HG03135 (cell line): ENCODE measurements at regions not wholly inside any gene's neighbourhood (a gene's known extent, or its start where the extent isn't known, plus 50 kb on each side); places are given as distances from the start of the nearest gene placed in this dataset.

ENCODE experiments used
- ATAC-seq: cut with Tn5 transposase; IDR thresholded peaks from one replicate; pipeline ENCODE4 v1.9.1; 2021; ENCODE audit warnings: mild to moderate bottlenecking, moderate library complexity; ENCODE audit not compliant: unreplicated experiment

GRCh38 chr5:98700730-98701129 is 72.7 kb upstream of the RGMB start:
- ATAC-seq, result no peak

DNA sequence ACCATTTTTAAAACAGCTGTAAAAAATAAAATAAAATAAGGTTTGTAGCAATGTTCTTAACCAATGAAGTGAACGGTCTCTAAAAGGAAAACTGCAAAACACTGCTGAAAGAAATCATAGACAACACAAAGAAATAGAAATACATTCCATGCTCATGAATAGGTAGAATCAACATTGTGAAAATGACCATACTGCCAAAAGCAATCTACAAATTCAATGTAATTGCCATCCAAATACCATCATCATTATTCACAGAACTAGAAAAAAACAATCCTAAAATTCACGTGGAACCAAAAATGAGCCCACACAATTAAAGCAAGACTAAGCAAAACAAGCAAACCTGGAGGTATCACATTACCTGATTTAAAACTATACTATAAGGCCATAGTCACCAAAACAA is 67.6 kb upstream of the RGMB start:
- no peak for ATAC-seq

- ATAC-seq, result no peak
Observed at GRCh38 chr5:98709681-98710080, 63.8 kb upstream of the RGMB start.

DNA sequence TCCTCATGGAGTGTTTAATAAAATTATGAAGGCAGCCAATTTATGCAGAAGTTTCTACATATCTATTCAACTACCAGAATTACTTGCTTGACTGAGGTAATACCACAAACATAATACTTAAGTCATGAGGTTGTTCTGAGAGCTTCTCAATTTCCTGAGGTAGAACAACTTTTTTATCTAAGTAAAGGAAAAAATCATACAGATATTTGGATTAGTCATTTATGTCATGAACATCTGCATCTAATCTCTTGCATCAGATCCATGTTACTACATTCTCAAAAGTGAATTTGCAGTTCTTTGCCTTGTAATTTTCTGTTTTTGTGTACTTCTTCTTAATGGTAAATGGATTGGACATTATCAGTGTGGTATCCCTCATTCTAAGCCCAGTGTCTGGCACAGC is 60.4 kb upstream of the RGMB start:
- no peak for ATAC-seq

GRCh38 chr5:98713856-98714255 is 59.6 kb upstream of the RGMB start:
- no peak for ATAC-seq

- no peak for ATAC-seq
Observed at GRCh38 chr5:98714710-98715288, 58.7 kb upstream of the RGMB start.

GRCh38 chr5:98721231-98721928 is 52.1 kb upstream of the RGMB start:
- no peak for ATAC-seq

DNA sequence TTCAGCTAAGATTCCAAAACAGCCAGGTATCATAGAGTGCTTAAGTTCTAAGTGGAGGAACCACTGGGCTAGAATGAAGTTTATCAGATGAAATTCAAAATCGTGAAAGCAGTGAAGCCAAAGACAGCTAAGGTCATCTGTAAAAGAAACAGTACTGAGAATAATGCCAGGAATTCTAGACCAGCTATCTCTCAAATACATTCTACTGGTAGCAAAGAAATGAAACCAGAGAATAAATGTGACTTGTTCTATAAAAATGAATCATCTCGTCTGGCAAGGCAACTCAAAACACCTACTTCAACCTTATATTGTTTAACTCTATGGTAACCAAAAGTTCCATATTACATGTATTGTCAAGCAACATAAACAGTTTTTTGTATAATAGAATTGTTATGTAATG is 51.3 kb upstream of the RGMB start:
- ATAC-seq, result no peak

DNA sequence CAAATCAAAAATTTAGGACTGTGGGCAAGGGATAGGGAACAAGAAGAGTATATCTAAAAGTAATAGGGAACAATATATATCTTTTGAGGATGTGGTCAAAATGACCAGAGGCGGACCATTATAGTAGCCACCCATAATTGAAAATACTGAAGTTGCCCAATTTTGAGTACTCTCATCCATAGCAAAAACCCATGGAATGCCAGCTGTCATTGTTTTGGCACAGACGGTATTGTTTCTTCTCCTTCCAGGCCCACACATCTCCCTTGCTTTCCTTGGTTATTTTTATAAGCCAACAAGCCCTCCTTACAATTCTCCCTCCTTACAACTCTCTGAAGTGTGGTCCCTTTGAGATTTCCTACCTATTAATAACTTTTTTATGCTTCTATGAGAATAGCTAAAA is 50.4 kb upstream of the RGMB start:
- ATAC-seq, result no peak
